Activated naive CD8-positive, alpha-beta T cell treated with anti-CD3 and anti-CD28 coated beads, Interleukin-2, amount 50 U/mL, for 24 hours (primary cell): ENCODE measurements at regions not wholly inside any gene's neighbourhood (a gene's known extent, or its start where the extent isn't known, plus 50 kb on each side); places are given as distances from the start of the nearest gene placed in this dataset.
"Not testable (repeated sequence)": the region's sequence is repeated elsewhere in the genome, so short reads cannot be mapped to it uniquely, and the experiment has no call there.

ENCODE experiments used
- ATAC-seq: fragments of 150-1000 bp; cut with Tn5 transposase; one replicate; pipeline ENCODE4 v1.10.0; 2021
- DNase-seq: peaks from one replicate; pipeline ENCODE4 v3.0.0; 2021
- H3K27ac Mint-ChIP-seq: one replicate; pipeline ENCODE4 v1.8.0; 2021; ENCODE audit warnings: mild to moderate bottlenecking, mixed read lengths
- H3K27me3 Mint-ChIP-seq: one replicate; pipeline ENCODE4 v1.8.0; 2021; ENCODE audit warnings: mixed read lengths
- H3K36me3 Mint-ChIP-seq: one replicate; pipeline ENCODE4 v1.8.0; 2021; ENCODE audit warnings: low read depth, mixed read lengths
- H3K4me1 Mint-ChIP-seq: one replicate; pipeline ENCODE4 v1.8.0; 2021; ENCODE audit warnings: mixed read lengths
- H3K4me3 Mint-ChIP-seq: one replicate; pipeline ENCODE4 v1.8.0; 2021; ENCODE audit warnings: mild to moderate bottlenecking, moderate library complexity, mixed read lengths
- H3K9me3 Mint-ChIP-seq: one replicate; pipeline ENCODE4 v1.8.0; 2021; ENCODE audit warnings: mixed read lengths

- Mint-ChIP-seq H3K4me3 (no peak overlapping the region), H3K9me3 (no peaks in the 10 kb centered on the region), H3K4me1 (no peaks in the 10 kb centered on the region), H3K27me3 (no peaks in the 10 kb centered on the region), H3K27ac (no peak overlapping the region), H3K36me3 (no peaks in the 10 kb centered on the region)
- DNase-seq: no peak
- ATAC-seq: no peak
Measured at GRCh38 chrY:7697506-7697905, 786.0 kb upstream of the AMELY start.

- H3K27ac Mint-ChIP-seq: no peak overlapping the region
- ATAC-seq (no peak), DNase-seq (no peak)
- no peak overlapping the region for H3K4me3 Mint-ChIP-seq
- no peaks in the 10 kb centered on the region for H3K4me1 Mint-ChIP-seq
- no peaks in the 10 kb centered on the region for H3K36me3 Mint-ChIP-seq
- no peaks in the 10 kb centered on the region for H3K27me3 Mint-ChIP-seq
- no peaks in the 10 kb centered on the region for H3K9me3 Mint-ChIP-seq
Measured at GRCh38 chrY:7692701-7693100, 781.1 kb upstream of the AMELY start.

GRCh38 chrY:7687086-7687485, 775.5 kb upstream of the AMELY start:
- DNase-seq: no peak
- Mint-ChIP-seq H3K36me3 (no peaks in the 10 kb centered on the region), H3K27me3 (no peaks in the 10 kb centered on the region), H3K4me1 (no peaks in the 10 kb centered on the region), H3K9me3 (no peaks in the 10 kb centered on the region), H3K4me3 (no peak overlapping the region), H3K27ac (no peak overlapping the region)
- no peak for ATAC-seq

GRCh38 chrY:7684546-7684945, 773.0 kb upstream of the AMELY start:
- H3K36me3 Mint-ChIP-seq: no peaks in the 10 kb centered on the region
- H3K27me3 Mint-ChIP-seq: no peaks in the 10 kb centered on the region
- no peak overlapping the region for H3K4me3 Mint-ChIP-seq
- H3K4me1 Mint-ChIP-seq: no peaks in the 10 kb centered on the region
- ATAC-seq (no peak), DNase-seq (no peak)
- H3K9me3 Mint-ChIP-seq: no peaks in the 10 kb centered on the region
- H3K27ac Mint-ChIP-seq: no peak overlapping the region

- DNase-seq (no peak), ATAC-seq (no peak)
- Mint-ChIP-seq H3K27ac (no peak overlapping the region), H3K4me3 (no peak overlapping the region), H3K36me3 (no peaks in the 10 kb centered on the region), H3K9me3 (no peaks in the 10 kb centered on the region), H3K27me3 (no peaks in the 10 kb centered on the region), H3K4me1 (no peaks in the 10 kb centered on the region)
Measured at GRCh38 chrY:7682386-7682785, 770.8 kb upstream of the AMELY start.

DNA sequence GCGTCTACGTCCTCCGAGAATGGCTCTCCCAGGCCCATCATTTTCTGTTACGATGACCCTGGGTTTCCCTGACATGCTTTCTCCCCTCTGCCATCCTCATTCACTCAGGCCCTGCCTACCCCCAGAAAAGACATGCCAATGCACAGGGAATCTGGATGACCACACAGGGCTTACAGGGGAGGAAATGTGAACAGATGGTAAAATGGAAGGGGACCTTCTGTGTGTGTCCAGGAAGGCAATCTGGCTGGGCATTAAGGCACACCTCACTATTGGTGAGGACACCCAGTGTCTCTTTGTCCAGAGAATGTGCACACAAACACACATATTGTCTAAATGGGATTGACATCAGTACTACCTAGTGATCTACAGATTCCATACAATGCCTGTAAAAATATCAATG, 769.9 kb upstream of the AMELY start:
- Mint-ChIP-seq H3K4me1 (no peaks in the 10 kb centered on the region), H3K9me3 (no peaks in the 10 kb centered on the region), H3K4me3 (no peak overlapping the region), H3K36me3 (no peaks in the 10 kb centered on the region), H3K27me3 (peaks cover 2% of the 10 kb centered on the region), H3K27ac (no peak overlapping the region)
- DNase-seq (no peak), ATAC-seq (no peak)

- H3K4me1 Mint-ChIP-seq: no peaks in the 10 kb centered on the region
- ATAC-seq: no peak
Measured at GRCh38 chrY:7674465-7674864, 762.9 kb upstream of the AMELY start.

DNA sequence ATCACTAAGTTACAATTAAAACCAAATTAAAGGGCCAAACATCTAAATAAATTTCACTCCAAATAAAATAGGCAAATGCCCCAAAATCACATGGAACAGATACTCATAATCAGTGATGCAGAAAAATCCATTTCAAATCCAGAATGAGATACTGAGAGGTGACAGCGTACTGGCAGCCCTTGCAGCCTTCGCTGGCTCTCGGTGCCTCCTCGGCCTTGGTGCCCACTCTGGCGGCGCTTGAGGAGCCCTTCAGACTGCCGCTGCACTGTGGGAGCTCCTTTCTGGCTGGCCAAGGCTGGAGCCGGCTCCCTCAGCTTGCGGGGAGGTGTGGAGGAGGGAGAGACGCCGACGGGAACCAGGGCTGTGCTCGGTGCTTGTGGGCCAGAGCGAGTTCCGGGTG, 761.2 kb upstream of the AMELY start:
- Mint-ChIP-seq H3K27ac (no peak overlapping the region), H3K9me3 (no peaks in the 10 kb centered on the region), H3K4me3 (no peak overlapping the region), H3K36me3 (no peaks in the 10 kb centered on the region), H3K4me1 (no peaks in the 10 kb centered on the region), H3K27me3 (peaks cover 2% of the 10 kb centered on the region)
- DNase-seq (no peak), ATAC-seq (no peak)

More at GRCh38 chrY:7674465-7674864, 762.9 kb upstream of the AMELY start:
- H3K27me3 Mint-ChIP-seq: peaks cover 2% of the 10 kb centered on the region
- H3K9me3 Mint-ChIP-seq: no peaks in the 10 kb centered on the region
- no peak overlapping the region for H3K4me3 Mint-ChIP-seq
- H3K27ac Mint-ChIP-seq: no peak overlapping the region
- no peaks in the 10 kb centered on the region for H3K36me3 Mint-ChIP-seq
- DNase-seq: no peak

- Mint-ChIP-seq H3K4me3 (no peak overlapping the region), H3K27ac (no peak overlapping the region), H3K4me1 (no peaks in the 10 kb centered on the region), H3K36me3 (no peaks in the 10 kb centered on the region), H3K27me3 (no peaks in the 10 kb centered on the region), H3K9me3 (no peaks in the 10 kb centered on the region)
- no peak for DNase-seq
- no peak for ATAC-seq
Measured at GRCh38 chrY:7663261-7663660, 751.7 kb upstream of the AMELY start.

- Mint-ChIP-seq H3K4me3 (no peak overlapping the region), H3K27me3 (no peaks in the 10 kb centered on the region), H3K36me3 (no peaks in the 10 kb centered on the region), H3K4me1 (no peaks in the 10 kb centered on the region), H3K27ac (no peak overlapping the region), H3K9me3 (no peaks in the 10 kb centered on the region)
- DNase-seq (no peak), ATAC-seq (no peak)
Measured at GRCh38 chrY:7659047-7659446, 747.5 kb upstream of the AMELY start.

GRCh38 chrY:7656596-7656995, 745.0 kb upstream of the AMELY start:
- no peaks in the 10 kb centered on the region for H3K9me3 Mint-ChIP-seq
- no peak for ATAC-seq
- H3K4me3 Mint-ChIP-seq: no peak overlapping the region
- DNase-seq: no peak
- peaks cover 1% of the 10 kb centered on the region for H3K4me1 Mint-ChIP-seq
- peaks cover 3% of the 10 kb centered on the region for H3K27me3 Mint-ChIP-seq
- no peak overlapping the region for H3K27ac Mint-ChIP-seq
- no peaks in the 10 kb centered on the region for H3K36me3 Mint-ChIP-seq

GRCh38 chrY:7654985-7655384, 743.4 kb upstream of the AMELY start:
- peaks cover 1% of the 10 kb centered on the region for H3K4me1 Mint-ChIP-seq
- no peaks in the 10 kb centered on the region for H3K9me3 Mint-ChIP-seq
- H3K27ac Mint-ChIP-seq: no peak overlapping the region
- H3K36me3 Mint-ChIP-seq: no peaks in the 10 kb centered on the region
- H3K27me3 Mint-ChIP-seq: peaks cover 3% of the 10 kb centered on the region
- ATAC-seq: no peak
- H3K4me3 Mint-ChIP-seq: no peak overlapping the region
- no peak for DNase-seq

DNA sequence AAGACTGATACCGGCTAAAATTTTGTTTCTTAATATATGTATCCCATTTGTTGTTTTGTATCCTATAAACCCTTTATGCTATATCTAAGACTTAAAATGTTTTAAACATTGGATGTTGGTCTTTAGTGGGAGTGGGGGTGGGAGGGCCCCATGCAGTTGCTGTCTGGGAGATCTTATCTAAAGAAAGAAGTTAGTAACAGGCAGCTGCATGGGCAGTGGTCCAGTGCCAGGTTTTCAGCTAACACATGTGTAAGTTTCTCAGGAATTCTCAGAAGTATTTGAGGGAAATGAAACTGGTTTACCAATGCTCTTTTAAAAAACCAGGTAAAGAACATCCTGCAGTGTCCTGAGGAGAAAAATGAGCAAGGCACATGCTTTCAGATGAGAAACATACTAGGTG, 738.3 kb upstream of the AMELY start:
- ATAC-seq, H3K27me3 Mint-ChIP-seq, H3K36me3 Mint-ChIP-seq, H3K4me1 Mint-ChIP-seq, DNase-seq, H3K9me3 Mint-ChIP-seq, H3K27ac Mint-ChIP-seq, H3K4me3 Mint-ChIP-seq: not testable (repeated sequence)
